GM23338 (cell line): ENCODE measurements at regions not wholly inside any gene's neighbourhood (a gene's known extent, or its start where the extent isn't known, plus 50 kb on each side); places are given as distances from the start of the nearest gene placed in this dataset.

Experiments
- ATAC-seq: fragments of 200-7000 bp; cut with Tn5 transposase; 3 replicates; pipeline ENCODE4 v1.9.1; 2020
- DNase-seq: peaks from one replicate; pipeline ENCODE4 v3.0.0-alpha.2; 2015; ENCODE audit warnings: low spot score
- H2AFZ ChIP-seq: fragments of 200-600 bp; sonication (generic); 2 replicates; pipeline ENCODE4 v1.8.0; 2016; ENCODE audit warnings: antibody characterized with exemption, mild to moderate bottlenecking, moderate library complexity
- H3F3A ChIP-seq: fragments of 200-600 bp; sonication (generic); replicated peaks from 2 replicates; pipeline ENCODE4 v1.8.0; 2017; ENCODE audit warnings: antibody characterized with exemption, mixed run types, low read depth
- H3K27ac ChIP-seq: fragments of 200-600 bp; sonication (generic); 2 replicates; pipeline ENCODE4 v1.6.1; 2016; ENCODE audit warnings: low read depth
- H3K27me3 ChIP-seq: fragments of 200-600 bp; sonication (generic); 2 replicates; pipeline ENCODE4 v1.8.0; 2016; ENCODE audit warnings: mild to moderate bottlenecking, mixed run types, moderate library complexity; ENCODE audit not compliant: insufficient read depth
- H3K36me3 ChIP-seq: fragments of 200-600 bp; sonication (generic); 2 replicates; pipeline ENCODE4 v1.8.0; 2016; ENCODE audit warnings: mild to moderate bottlenecking; ENCODE audit not compliant: insufficient read depth
- H3K4me1 ChIP-seq: fragments of 200-600 bp; sonication (generic); 2 replicates; pipeline ENCODE4 v1.8.0; 2016; ENCODE audit warnings: mild to moderate bottlenecking, moderate library complexity; ENCODE audit not compliant: insufficient read depth
- H3K4me2 ChIP-seq: fragments of 200-600 bp; sonication (generic); 2 replicates; pipeline ENCODE4 v1.7.1; 2017; ENCODE audit warnings: mixed run types
- H3K4me3 ChIP-seq: fragments of 200-600 bp; sonication (generic); 2 replicates; pipeline ENCODE4 v1.6.1; 2016; ENCODE audit warnings: mixed run types
- H3K79me2 ChIP-seq: fragments of 200-600 bp; sonication (generic); replicated peaks from 2 replicates; pipeline ENCODE4 v1.8.0; 2017; ENCODE audit warnings: mild to moderate bottlenecking; ENCODE audit not compliant: insufficient read depth
- H3K9me2 ChIP-seq: fragments of 200-600 bp; sonication (generic); 2 replicates; pipeline ENCODE4 v1.8.0; 2017; ENCODE audit not compliant: insufficient read depth
- H4K20me1 ChIP-seq: fragments of 200-600 bp; sonication (generic); replicated peaks from 2 replicates; pipeline ENCODE4 v1.8.0; 2017; ENCODE audit warnings: mild to moderate bottlenecking; ENCODE audit not compliant: insufficient read depth
- H3K27ac Mint-ChIP-seq: 2 replicates; pipeline ENCODE4 v1.8.0; 2020; ENCODE audit warnings: inconsistent platforms, mild to moderate bottlenecking, moderate library complexity, mixed read lengths
- H3K27me3 Mint-ChIP-seq: 3 replicates; pipeline ENCODE4 v1.8.0; 2022; ENCODE audit warnings: low read depth, mild to moderate bottlenecking, moderate library complexity, mixed read lengths, inconsistent platforms; ENCODE audit not compliant: insufficient read depth, poor library complexity
- H3K36me3 Mint-ChIP-seq: 3 replicates; pipeline ENCODE4 v1.8.0; 2021; ENCODE audit warnings: low read depth, mild to moderate bottlenecking, inconsistent platforms, moderate library complexity, mixed read lengths
- H3K4me1 Mint-ChIP-seq: 3 replicates; pipeline ENCODE4 v1.8.0; 2020; ENCODE audit warnings: mild to moderate bottlenecking, inconsistent platforms, mixed read lengths
- H3K4me3 Mint-ChIP-seq: 3 replicates; pipeline ENCODE4 v1.8.0; 2021; ENCODE audit warnings: moderate library complexity, mild to moderate bottlenecking, inconsistent platforms, mixed read lengths
- H3K9me3 Mint-ChIP-seq: 3 replicates; pipeline ENCODE4 v1.8.0; 2020; ENCODE audit warnings: moderate library complexity, mild to moderate bottlenecking, inconsistent platforms, mixed read lengths
- CREB1 ChIP-seq: fragments of 250-450 bp; sonication (Bioruptor Pico); IDR thresholded peaks from 2 replicates; pipeline ENCODE4 v1.5.0; 2020; ENCODE audit warnings: low read depth, mild to moderate bottlenecking, moderate library complexity
- CTCF ChIP-seq, 2 experiments: fragments of 200-600 bp in 1 of 2; sonication (generic) in 1 of 2; conservative IDR thresholded peaks; 2 replicates each; pipeline versions ENCODE4 v1.5.1 to v1.6.1; 2016 to 2017; ENCODE audit warnings: antibody characterized with exemption in 2 of 2, low read depth in 2 of 2, mild to moderate bottlenecking in 2 of 2, moderate library complexity in 1 of 2
- ETS1 ChIP-seq: IDR thresholded peaks from 2 replicates; pipeline ENCODE4 v1.6.1; 2016; ENCODE audit warnings: antibody characterized with exemption
- EZH2phosphoT487 ChIP-seq: fragments of 200-600 bp; sonication (generic); IDR thresholded peaks from one replicate; pipeline ENCODE4 v1.8.1; 2018; ENCODE audit warnings: antibody characterized with exemption; ENCODE audit not compliant: unreplicated experiment
- JUNB ChIP-seq: IDR thresholded peaks from one replicate; pipeline ENCODE4 v1.6.1; 2016; ENCODE audit warnings: antibody characterized with exemption; ENCODE audit not compliant: unreplicated experiment
- NANOG ChIP-seq: IDR thresholded peaks from 2 replicates; pipeline ENCODE4 v1.6.1; 2016; ENCODE audit warnings: antibody characterized with exemption, borderline replicate concordance
- POLR2AphosphoS5 ChIP-seq: IDR thresholded peaks from 2 replicates; pipeline ENCODE4 v1.6.1; 2016; ENCODE audit warnings: antibody characterized with exemption, low read depth
- REST ChIP-seq: IDR thresholded peaks from one replicate; pipeline ENCODE4 v1.6.1; 2018; ENCODE audit warnings: antibody characterized with exemption; ENCODE audit not compliant: unreplicated experiment
- STAT1 ChIP-seq: IDR thresholded peaks from one replicate; pipeline ENCODE4 v1.6.1; 2016; ENCODE audit warnings: antibody characterized with exemption; ENCODE audit not compliant: unreplicated experiment
- ZNF114 ChIP-seq: fragments of 250-450 bp; sonication (Bioruptor Pico); IDR thresholded peaks from 2 replicates; pipeline ENCODE4 v1.5.0; 2020; ENCODE audit warnings: mild to moderate bottlenecking, moderate library complexity
- ZNF331 ChIP-seq: fragments of 250-450 bp; sonication (Bioruptor Pico); IDR thresholded peaks from 2 replicates; pipeline ENCODE4 v1.5.0; 2020; ENCODE audit warnings: low read depth, mild to moderate bottlenecking, moderate library complexity
- ZNF462 ChIP-seq: fragments of 250-450 bp; sonication (Bioruptor Pico); IDR thresholded peaks from 2 replicates; pipeline ENCODE4 v1.5.0; 2020; ENCODE audit warnings: mild to moderate bottlenecking, moderate library complexity

GRCh38 chr2:7527165-7527722, 610.0 kb downstream of the RNF144A start:
- Mint-ChIP-seq H3K27ac (no peak overlapping the region), H3K9me3 (peaks cover 42% of the 10 kb centered on the region), H3K36me3 (peaks cover 40% of the 10 kb centered on the region), H3K4me3 (no peak overlapping the region), H3K4me1 (no peaks in the 10 kb centered on the region), H3K27me3 (no peaks in the 10 kb centered on the region)
- Histone ChIP-seq H3K36me3 (peaks cover 11% of the 10 kb centered on the region; the same call in 1 of the 2 replicates), H3K4me2 (no peak overlapping the region), H3F3A (no peaks in the 10 kb centered on the region), H3K79me2 (no peaks in the 10 kb centered on the region), H4K20me1 (no peaks in the 10 kb centered on the region), H3K4me1 (no peaks in the 10 kb centered on the region), H3K9me2 (peaks cover 3% of the 10 kb centered on the region; the same call in 1 of the 2 replicates), H3K4me3 (no peak overlapping the region), H3K27ac (no peak overlapping the region), H3K27me3 (no peaks in the 10 kb centered on the region), H2AFZ (no peak overlapping the region)
- no peak for TF ChIP-seq ZNF462
- TF ChIP-seq ZNF114 (CRISPR knock-in tag): no peak
- TF ChIP-seq NANOG: no peak
- TF ChIP-seq STAT1: no peak
- no peak for TF ChIP-seq POLR2AphosphoS5
- no peak for TF ChIP-seq CTCF (conservative IDR thresholded peaks at IDR 0.05; ENCODE audit: low read depth in 2 of 2)
- no peak for TF ChIP-seq EZH2phosphoT487
- no peak for TF ChIP-seq ETS1
- TF ChIP-seq ZNF331 (CRISPR knock-in tag): no peak
- TF ChIP-seq REST: no peak
- no peak for TF ChIP-seq CREB1
- no peak for TF ChIP-seq JUNB
- DNase-seq (no peak), ATAC-seq (no peak)
